Neural cell (in vitro differentiated cells): ENCODE measurements at regions not wholly inside any gene's neighbourhood (a gene's known extent, or its start where the extent isn't known, plus 50 kb on each side); places are given as distances from the start of the nearest gene placed in this dataset.

Experiments
- H2AFZ ChIP-seq: fragments of 200-600, 300-800 bp; sonication (generic), shearing (Covaris generic); 2 replicates; pipeline ENCODE4 v1.6.0; 2014; ENCODE audit warnings: low read depth, mild to moderate bottlenecking, antibody characterized with exemption, low read length, moderate library complexity
- H3F3A ChIP-seq: fragments of 200-600 bp; shearing (Covaris generic); 2 replicates; pipeline ENCODE4 v1.6.1; 2016; ENCODE audit warnings: mild to moderate bottlenecking, moderate library complexity, mixed read lengths, antibody characterized with exemption, low read length; ENCODE audit not compliant: insufficient read depth, poor library complexity, severe bottlenecking
- H3K27ac ChIP-seq: fragments of 200-600, 300-800 bp; sonication (generic), shearing (Covaris generic); 2 replicates; pipeline ENCODE4 v1.5.1; 2014; ENCODE audit warnings: mild to moderate bottlenecking, low read length, moderate library complexity
- H3K27me3 ChIP-seq: fragments of 300-800, 200-600 bp; sonication (generic), shearing (Covaris generic); 2 replicates; pipeline ENCODE4 v1.6.0; 2014; ENCODE audit warnings: mild to moderate bottlenecking, low read depth, low read length, moderate library complexity; ENCODE audit not compliant: insufficient read depth
- H3K36me3 ChIP-seq: fragments of 300-800, 200-600 bp; sonication (generic), shearing (Covaris generic); 2 replicates; pipeline ENCODE4 v1.5.1; 2014; ENCODE audit warnings: mild to moderate bottlenecking, antibody characterized with exemption, low read length, moderate library complexity; ENCODE audit not compliant: insufficient read depth
- H3K4me2 ChIP-seq: fragments of 300-800, 200-600 bp; sonication (generic), shearing (Covaris generic); 2 replicates; pipeline ENCODE4 v1.6.0; 2014; ENCODE audit warnings: mild to moderate bottlenecking, low read length
- H3K4me3 ChIP-seq: fragments of 300-800, 200-600 bp; sonication (generic), shearing (Covaris generic); 2 replicates; pipeline ENCODE4 v1.5.1; 2014; ENCODE audit warnings: mild to moderate bottlenecking, low read length, moderate library complexity
- H3K79me2 ChIP-seq: fragments of 200-600 bp; shearing (Covaris generic); replicated peaks from 2 replicates; pipeline ENCODE4 v1.6.0; 2014; ENCODE audit warnings: mild to moderate bottlenecking, low read length, moderate library complexity; ENCODE audit not compliant: insufficient read depth
- H3K9ac ChIP-seq: fragments of 300-800, 200-600 bp; sonication (generic), shearing (Covaris generic); 2 replicates; pipeline ENCODE4 v1.6.1; 2016; ENCODE audit warnings: mild to moderate bottlenecking, low read length, mixed read lengths
- H3K9me2 ChIP-seq: fragments of 200-600 bp; shearing (Covaris generic); 2 replicates; pipeline ENCODE4 v1.6.1; 2016; ENCODE audit warnings: mild to moderate bottlenecking, low read length, mixed read lengths; ENCODE audit not compliant: insufficient read depth
- H3K9me3 ChIP-seq: fragments of 200-600, 300-800 bp; sonication (generic), shearing (Covaris generic); 2 replicates; pipeline ENCODE4 v1.6.1; 2016; ENCODE audit warnings: mild to moderate bottlenecking, mixed run types, low read length, moderate library complexity, mixed read lengths
- H4K20me1 ChIP-seq: fragments of 200-600 bp; shearing (Covaris generic); 2 replicates; pipeline ENCODE4 v1.6.1; 2016; ENCODE audit warnings: mild to moderate bottlenecking, mixed run types; ENCODE audit not compliant: insufficient read depth
- EP300 ChIP-seq: fragments of 450-650 bp; conservative IDR thresholded peaks from 2 replicates; pipeline ENCODE4 v1.6.1; 2014; ENCODE audit warnings: antibody characterized with exemption, mild to moderate bottlenecking, moderate library complexity; ENCODE audit not compliant: poor library complexity, severe bottlenecking
- EZH2 ChIP-seq: fragments of 200-600, 300-800 bp; shearing (Covaris generic), sonication (generic); IDR thresholded peaks from 2 replicates; pipeline ENCODE4 v1.6.1; 2014; ENCODE audit warnings: antibody characterized with exemption, low read length, borderline replicate concordance, mild to moderate bottlenecking; ENCODE audit not compliant: insufficient read depth, poor library complexity, severe bottlenecking
- POLR2AphosphoS5 ChIP-seq: IDR thresholded peaks from 2 replicates; pipeline ENCODE4 v1.6.1; 2012
- RAD21 ChIP-seq: fragments of 450-650 bp; conservative IDR thresholded peaks from 2 replicates; pipeline ENCODE4 v1.6.1; 2014; ENCODE audit warnings: antibody characterized with exemption, mild to moderate bottlenecking, moderate library complexity
- SMC3 ChIP-seq: fragments of 450-650 bp; conservative IDR thresholded peaks from 2 replicates; pipeline ENCODE4 v1.6.1; 2014; ENCODE audit warnings: antibody characterized with exemption, mild to moderate bottlenecking, moderate library complexity; ENCODE audit not compliant: poor library complexity
- TF ChIP-seq, protein P1 (sequence below): fragments of 450-650 bp; IDR thresholded peaks from 2 replicates; pipeline ENCODE4 v1.5.1; 2014; ENCODE audit warnings: antibody characterized with exemption, mild to moderate bottlenecking, moderate library complexity; ENCODE audit not compliant: poor library complexity, severe bottlenecking
- TF ChIP-seq, protein P2 (sequence below): IDR thresholded peaks from 2 replicates; pipeline ENCODE4 v1.6.1; 2012; ENCODE audit warnings: borderline replicate concordance

DNA sequence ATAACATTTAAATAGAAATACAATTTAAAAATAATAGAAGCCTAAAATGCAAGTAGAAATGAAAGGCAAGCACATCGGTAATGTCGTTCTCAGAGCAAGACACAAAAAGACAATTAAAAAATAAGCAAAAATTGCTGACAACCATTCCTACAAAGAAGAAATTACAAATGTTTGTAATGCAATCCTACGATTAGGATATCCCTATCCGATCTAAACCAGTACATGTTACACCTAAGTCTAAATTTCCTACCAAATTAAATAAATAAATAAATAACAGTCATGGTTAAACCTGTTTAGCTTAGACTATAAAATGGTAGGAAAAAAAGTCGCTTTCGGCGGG, 90.0 kb downstream of the ANXA2R start:
- Histone ChIP-seq H3K4me2 (no peak overlapping the region), H4K20me1 (no peaks in the 10 kb centered on the region), H3K36me3 (no peaks in the 10 kb centered on the region), H3F3A (no peaks in the 10 kb centered on the region), H3K27ac (no peak overlapping the region), H3K27me3 (no peaks in the 10 kb centered on the region), H3K9ac (no peak overlapping the region), H3K9me3 (no peaks in the 10 kb centered on the region), H3K79me2 (no peaks in the 10 kb centered on the region), H2AFZ (no peak overlapping the region), H3K9me2 (no peaks in the 10 kb centered on the region), H3K4me3 (no peak overlapping the region)
- TF ChIP-seq RAD21, result no peak
- TF ChIP-seq EP300, result no peak
- TF ChIP-seq, protein P1, sequence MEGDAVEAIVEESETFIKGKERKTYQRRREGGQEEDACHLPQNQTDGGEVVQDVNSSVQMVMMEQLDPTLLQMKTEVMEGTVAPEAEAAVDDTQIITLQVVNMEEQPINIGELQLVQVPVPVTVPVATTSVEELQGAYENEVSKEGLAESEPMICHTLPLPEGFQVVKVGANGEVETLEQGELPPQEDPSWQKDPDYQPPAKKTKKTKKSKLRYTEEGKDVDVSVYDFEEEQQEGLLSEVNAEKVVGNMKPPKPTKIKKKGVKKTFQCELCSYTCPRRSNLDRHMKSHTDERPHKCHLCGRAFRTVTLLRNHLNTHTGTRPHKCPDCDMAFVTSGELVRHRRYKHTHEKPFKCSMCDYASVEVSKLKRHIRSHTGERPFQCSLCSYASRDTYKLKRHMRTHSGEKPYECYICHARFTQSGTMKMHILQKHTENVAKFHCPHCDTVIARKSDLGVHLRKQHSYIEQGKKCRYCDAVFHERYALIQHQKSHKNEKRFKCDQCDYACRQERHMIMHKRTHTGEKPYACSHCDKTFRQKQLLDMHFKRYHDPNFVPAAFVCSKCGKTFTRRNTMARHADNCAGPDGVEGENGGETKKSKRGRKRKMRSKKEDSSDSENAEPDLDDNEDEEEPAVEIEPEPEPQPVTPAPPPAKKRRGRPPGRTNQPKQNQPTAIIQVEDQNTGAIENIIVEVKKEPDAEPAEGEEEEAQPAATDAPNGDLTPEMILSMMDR, result no peak
- no peak for TF ChIP-seq POLR2AphosphoS5
- TF ChIP-seq, protein P2, sequence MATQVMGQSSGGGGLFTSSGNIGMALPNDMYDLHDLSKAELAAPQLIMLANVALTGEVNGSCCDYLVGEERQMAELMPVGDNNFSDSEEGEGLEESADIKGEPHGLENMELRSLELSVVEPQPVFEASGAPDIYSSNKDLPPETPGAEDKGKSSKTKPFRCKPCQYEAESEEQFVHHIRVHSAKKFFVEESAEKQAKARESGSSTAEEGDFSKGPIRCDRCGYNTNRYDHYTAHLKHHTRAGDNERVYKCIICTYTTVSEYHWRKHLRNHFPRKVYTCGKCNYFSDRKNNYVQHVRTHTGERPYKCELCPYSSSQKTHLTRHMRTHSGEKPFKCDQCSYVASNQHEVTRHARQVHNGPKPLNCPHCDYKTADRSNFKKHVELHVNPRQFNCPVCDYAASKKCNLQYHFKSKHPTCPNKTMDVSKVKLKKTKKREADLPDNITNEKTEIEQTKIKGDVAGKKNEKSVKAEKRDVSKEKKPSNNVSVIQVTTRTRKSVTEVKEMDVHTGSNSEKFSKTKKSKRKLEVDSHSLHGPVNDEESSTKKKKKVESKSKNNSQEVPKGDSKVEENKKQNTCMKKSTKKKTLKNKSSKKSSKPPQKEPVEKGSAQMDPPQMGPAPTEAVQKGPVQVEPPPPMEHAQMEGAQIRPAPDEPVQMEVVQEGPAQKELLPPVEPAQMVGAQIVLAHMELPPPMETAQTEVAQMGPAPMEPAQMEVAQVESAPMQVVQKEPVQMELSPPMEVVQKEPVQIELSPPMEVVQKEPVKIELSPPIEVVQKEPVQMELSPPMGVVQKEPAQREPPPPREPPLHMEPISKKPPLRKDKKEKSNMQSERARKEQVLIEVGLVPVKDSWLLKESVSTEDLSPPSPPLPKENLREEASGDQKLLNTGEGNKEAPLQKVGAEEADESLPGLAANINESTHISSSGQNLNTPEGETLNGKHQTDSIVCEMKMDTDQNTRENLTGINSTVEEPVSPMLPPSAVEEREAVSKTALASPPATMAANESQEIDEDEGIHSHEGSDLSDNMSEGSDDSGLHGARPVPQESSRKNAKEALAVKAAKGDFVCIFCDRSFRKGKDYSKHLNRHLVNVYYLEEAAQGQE, result no peak

DNA sequence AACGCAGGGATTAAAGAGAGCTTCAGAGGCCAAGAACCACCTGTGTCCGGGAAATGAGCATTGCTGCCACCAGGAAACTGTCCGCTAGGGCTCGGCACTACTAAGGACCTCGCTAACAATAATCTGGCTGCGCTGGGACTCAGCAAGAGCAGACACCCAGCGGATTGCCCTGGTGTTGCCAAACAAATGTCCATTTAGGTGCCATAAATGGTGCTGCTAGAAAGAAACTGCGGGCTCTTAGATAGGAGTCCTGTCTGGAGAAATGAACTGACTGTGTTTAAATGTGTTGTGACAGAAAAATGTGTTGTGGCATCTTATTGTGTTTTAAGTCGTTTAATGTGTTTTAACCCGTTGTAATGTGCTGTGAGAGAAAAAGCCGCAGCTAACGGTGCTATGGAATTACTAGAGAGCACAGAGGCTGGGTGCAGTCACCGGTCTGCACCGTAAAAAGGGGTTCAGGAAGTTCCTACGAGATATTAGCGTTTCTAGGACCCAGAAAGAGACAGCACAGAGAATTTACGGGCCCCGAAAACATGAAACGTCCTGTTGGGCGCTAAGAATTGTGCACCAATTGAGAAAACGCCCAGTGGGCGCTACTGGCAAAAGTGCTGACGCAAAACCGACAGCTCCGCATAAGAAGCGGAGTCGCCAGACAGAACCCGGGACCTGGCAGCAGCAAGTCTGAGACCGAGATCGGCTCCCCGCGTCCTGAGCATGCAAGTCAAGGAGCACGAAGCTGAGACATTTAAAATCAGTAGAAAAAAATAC, 90.6 kb downstream of the ANXA2R start:
- H4K20me1 ChIP-seq, result no peaks in the 10 kb centered on the region
- no peaks in the 10 kb centered on the region for H3F3A ChIP-seq
- H3K4me2 ChIP-seq, result no peak overlapping the region
- H3K36me3 ChIP-seq, result no peaks in the 10 kb centered on the region
- H3K9ac ChIP-seq, result no peak overlapping the region
- H3K9me2 ChIP-seq, result no peaks in the 10 kb centered on the region
- no peaks in the 10 kb centered on the region for H3K79me2 ChIP-seq
- no peaks in the 10 kb centered on the region for H3K27me3 ChIP-seq
- TF ChIP-seq, protein P1, result no peak
- TF ChIP-seq, protein P2, result no peak
- TF ChIP-seq RAD21, result no peak
- no peak for TF ChIP-seq EZH2
- no peak for TF ChIP-seq SMC3
- H2AFZ ChIP-seq, result no peak overlapping the region
- no peak overlapping the region for H3K4me3 ChIP-seq
- no peaks in the 10 kb centered on the region for H3K9me3 ChIP-seq
- no peak overlapping the region for H3K27ac ChIP-seq
